OCI-LY3 (cell line): ENCODE measurements at regions not wholly inside any gene's neighbourhood (a gene's known extent, or its start where the extent isn't known, plus 50 kb on each side); places are given as distances from the start of the nearest gene placed in this dataset.

Experiments
- H2AFZ ChIP-seq: fragments of 200-600, 300-600 bp; shearing (Covaris generic); 2 replicates; pipeline ENCODE4 v1.6.0; 2014; ENCODE audit warnings: antibody characterized with exemption, low read depth, low read length
- H3K27ac ChIP-seq: fragments of 200-600, 300-600 bp; sonication (generic); 2 replicates; pipeline ENCODE4 v1.5.1; 2014; ENCODE audit warnings: mild to moderate bottlenecking, low read length, moderate library complexity, mixed read lengths
- H3K27me3 ChIP-seq: fragments of 200-600, 300-600 bp; sonication (generic); 2 replicates; pipeline ENCODE4 v1.6.1; 2014; ENCODE audit warnings: low read depth, low read length, mixed read lengths
- H3K36me3 ChIP-seq: fragments of 200-600, 300-600 bp; sonication (generic); replicated peaks from 2 replicates; pipeline ENCODE3; 2014; ENCODE audit warnings: low read depth, low read length, mixed read lengths
- H3K4me1 ChIP-seq: fragments of 300-600, 200-600 bp; sonication (generic); 2 replicates; pipeline ENCODE4 v1.6.1; 2014; ENCODE audit warnings: low read length, mixed read lengths
- H3K4me2 ChIP-seq: fragments of 200-600, 300-600 bp; sonication (generic); 2 replicates; pipeline ENCODE4 v1.6.1; 2014; ENCODE audit warnings: low read length, mixed read lengths
- H3K4me3 ChIP-seq: fragments of 300-600, 200-600 bp; sonication (generic); 2 replicates; pipeline ENCODE4 v1.5.1; 2014; ENCODE audit warnings: antibody characterized with exemption, mild to moderate bottlenecking, low read length, moderate library complexity
- H3K79me2 ChIP-seq: fragments of 300-600, 200-600 bp; shearing (Covaris generic); 2 replicates; pipeline ENCODE4 v1.6.1; 2014; ENCODE audit warnings: mild to moderate bottlenecking, low read length, mixed read lengths
- H3K9ac ChIP-seq: fragments of 300-600, 200-600 bp; shearing (Covaris generic); 2 replicates; pipeline ENCODE4 v1.6.0; 2014; ENCODE audit warnings: mild to moderate bottlenecking, low read length, moderate library complexity
- H3K9me3 ChIP-seq: fragments of 200-600, 300-600 bp; shearing (Covaris generic); 2 replicates; pipeline ENCODE4 v1.6.1; 2014; ENCODE audit warnings: low read length, mixed read lengths; ENCODE audit not compliant: insufficient read depth
- H4K20me1 ChIP-seq: fragments of 200-600, 300-600 bp; sonication (generic); 2 replicates; pipeline ENCODE4 v1.6.1; 2016; ENCODE audit warnings: low read length, mixed read lengths; ENCODE audit not compliant: insufficient read depth
- EZH2phosphoT487 ChIP-seq: fragments of 200-600 bp; shearing (Covaris generic); IDR thresholded peaks from 2 replicates; pipeline ENCODE4 v1.6.1; 2018; ENCODE audit warnings: antibody characterized with exemption, mixed run types, low read depth
- TF ChIP-seq, protein P1 (sequence below): fragments of 200-600, 300-600 bp; sonication (generic); IDR thresholded peaks from 2 replicates; pipeline ENCODE4 v1.5.1; 2014; ENCODE audit warnings: antibody characterized with exemption, low read length, low read depth

- Histone ChIP-seq H3K9ac (no peak overlapping the region), H4K20me1 (no peaks in the 10 kb centered on the region), H3K4me2 (no peak overlapping the region), H3K79me2 (no peaks in the 10 kb centered on the region), H3K9me3 (no peaks in the 10 kb centered on the region), H2AFZ (no peak overlapping the region), H3K36me3 (no peaks in the 10 kb centered on the region), H3K27ac (no peak overlapping the region), H3K27me3 (no peaks in the 10 kb centered on the region), H3K4me3 (no peak overlapping the region), H3K4me1 (peaks cover 7% of the 10 kb centered on the region)
- TF ChIP-seq, protein P1, sequence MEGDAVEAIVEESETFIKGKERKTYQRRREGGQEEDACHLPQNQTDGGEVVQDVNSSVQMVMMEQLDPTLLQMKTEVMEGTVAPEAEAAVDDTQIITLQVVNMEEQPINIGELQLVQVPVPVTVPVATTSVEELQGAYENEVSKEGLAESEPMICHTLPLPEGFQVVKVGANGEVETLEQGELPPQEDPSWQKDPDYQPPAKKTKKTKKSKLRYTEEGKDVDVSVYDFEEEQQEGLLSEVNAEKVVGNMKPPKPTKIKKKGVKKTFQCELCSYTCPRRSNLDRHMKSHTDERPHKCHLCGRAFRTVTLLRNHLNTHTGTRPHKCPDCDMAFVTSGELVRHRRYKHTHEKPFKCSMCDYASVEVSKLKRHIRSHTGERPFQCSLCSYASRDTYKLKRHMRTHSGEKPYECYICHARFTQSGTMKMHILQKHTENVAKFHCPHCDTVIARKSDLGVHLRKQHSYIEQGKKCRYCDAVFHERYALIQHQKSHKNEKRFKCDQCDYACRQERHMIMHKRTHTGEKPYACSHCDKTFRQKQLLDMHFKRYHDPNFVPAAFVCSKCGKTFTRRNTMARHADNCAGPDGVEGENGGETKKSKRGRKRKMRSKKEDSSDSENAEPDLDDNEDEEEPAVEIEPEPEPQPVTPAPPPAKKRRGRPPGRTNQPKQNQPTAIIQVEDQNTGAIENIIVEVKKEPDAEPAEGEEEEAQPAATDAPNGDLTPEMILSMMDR, result no peak
- no peak for TF ChIP-seq EZH2phosphoT487
These were observed 224.3 kb upstream of the MAP3K1 start for GRCh38 chr5:56591081-56591480.

DNA sequence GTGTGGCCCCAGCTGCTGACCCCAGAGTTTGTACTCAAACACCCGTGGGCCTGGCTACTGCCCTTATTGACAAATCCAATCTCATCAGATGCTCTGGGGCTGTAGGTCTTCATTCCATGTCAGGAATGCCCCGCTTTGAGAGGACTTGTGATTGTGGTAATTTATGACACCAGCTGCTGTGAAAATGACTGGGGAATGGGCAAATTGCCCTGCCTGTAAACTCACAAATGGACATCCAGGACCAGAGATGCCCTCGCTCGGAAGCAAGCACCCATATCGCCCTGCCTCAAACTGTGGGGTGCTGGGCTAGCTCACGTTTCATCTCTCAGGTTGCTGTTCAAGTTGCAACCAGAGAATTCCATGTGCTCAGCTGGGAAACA, 225.9 kb upstream of the MAP3K1 start:
- Histone ChIP-seq H3K27me3 (no peaks in the 10 kb centered on the region), H3K4me2 (no peak overlapping the region), H3K9ac (no peak overlapping the region), H3K4me3 (no peak overlapping the region), H3K4me1 (peaks cover 7% of the 10 kb centered on the region), H3K79me2 (no peaks in the 10 kb centered on the region), H3K27ac (no peak overlapping the region), H4K20me1 (no peaks in the 10 kb centered on the region), H2AFZ (no peak overlapping the region), H3K36me3 (no peaks in the 10 kb centered on the region), H3K9me3 (no peaks in the 10 kb centered on the region)
- TF ChIP-seq, protein P1, result no peak
- TF ChIP-seq EZH2phosphoT487, result no peak

DNA sequence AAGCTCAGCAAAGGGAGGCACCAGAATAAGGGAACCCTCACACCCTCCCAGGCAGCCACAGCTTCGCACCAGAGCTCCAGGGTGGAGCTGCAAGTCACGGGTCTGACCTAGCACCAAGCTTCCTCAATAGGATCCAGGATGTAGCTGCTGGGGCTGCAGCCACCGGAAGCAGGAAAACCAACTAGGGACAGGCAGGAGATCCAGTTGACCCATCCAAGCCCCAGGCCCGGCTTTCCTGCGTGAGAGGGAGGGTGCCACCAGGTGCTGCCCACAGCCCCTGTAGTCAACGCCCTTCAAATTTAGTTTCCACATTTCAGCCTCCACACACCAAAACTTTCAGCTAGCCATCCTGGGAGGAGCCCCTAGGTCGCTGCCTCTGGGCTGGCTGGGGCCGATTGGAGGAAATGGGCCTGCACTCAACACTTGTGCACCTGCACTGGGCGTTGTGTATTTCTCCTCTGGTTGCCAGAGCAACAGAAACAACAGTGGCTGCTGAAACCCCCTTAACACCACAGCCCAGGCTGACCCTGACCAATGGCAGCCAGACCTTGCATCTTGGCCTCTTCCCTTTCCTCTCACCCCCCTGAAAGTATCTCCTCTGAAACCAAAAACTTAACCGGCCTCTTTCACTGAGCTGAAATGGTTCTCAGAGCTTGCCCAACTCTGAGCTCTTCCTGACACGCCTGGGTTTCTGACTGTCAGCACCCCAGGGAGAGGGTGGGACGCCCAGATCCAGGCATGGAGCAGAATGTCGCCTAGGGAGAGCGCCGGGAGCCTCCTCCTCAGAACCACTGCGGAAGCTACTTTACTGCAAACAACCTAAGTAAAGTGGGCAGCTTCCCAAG, 226.5 kb upstream of the MAP3K1 start:
- Histone ChIP-seq H4K20me1 (no peaks in the 10 kb centered on the region), H3K9me3 (no peaks in the 10 kb centered on the region), H3K27me3 (no peaks in the 10 kb centered on the region), H3K27ac (no peak overlapping the region), H3K4me1 (peaks cover 7% of the 10 kb centered on the region), H3K36me3 (no peaks in the 10 kb centered on the region), H3K4me3 (no peak overlapping the region), H3K9ac (no peak overlapping the region), H3K79me2 (no peaks in the 10 kb centered on the region), H2AFZ (no peak overlapping the region), H3K4me2 (0 out of 2 replicates have a peak overlapping the region, but pooled peaks have one; percentile 9)
- TF ChIP-seq EZH2phosphoT487, result no peak
- TF ChIP-seq, protein P1, result no peak

GRCh38 chr5:56588131-56588487, 227.2 kb upstream of the MAP3K1 start:
- Histone ChIP-seq H3K79me2 (no peaks in the 10 kb centered on the region), H3K4me1 (peaks cover 7% of the 10 kb centered on the region), H3K4me3 (no peak overlapping the region), H2AFZ (no peak overlapping the region), H3K27me3 (no peaks in the 10 kb centered on the region), H3K9me3 (no peaks in the 10 kb centered on the region), H3K27ac (no peak overlapping the region), H3K9ac (no peak overlapping the region), H3K4me2 (no peak overlapping the region), H4K20me1 (no peaks in the 10 kb centered on the region), H3K36me3 (no peaks in the 10 kb centered on the region)
- TF ChIP-seq, protein P1, result no peak
- TF ChIP-seq EZH2phosphoT487, result no peak
